Adipocyte (in vitro differentiated cells): ENCODE measurements at regions not wholly inside any gene's neighbourhood (a gene's known extent, or its start where the extent isn't known, plus 50 kb on each side); places are given as distances from the start of the nearest gene placed in this dataset.
"Not testable (repeated sequence)": the region's sequence is repeated elsewhere in the genome, so short reads cannot be mapped to it uniquely, and the experiment has no call there.

ENCODE experiments used
- DNase-seq: peaks from one replicate; pipeline ENCODE4 v3.0.0-alpha.2; 2015; ENCODE audit warnings: low read depth
- H3K27me3 ChIP-seq: replicated peaks from 2 replicates; pipeline ENCODE4 v1.7.0; 2013; ENCODE audit warnings: mild to moderate bottlenecking, low read length, moderate library complexity; ENCODE audit not compliant: control insufficient read depth, insufficient read depth
- H3K36me3 ChIP-seq: 2 replicates; pipeline ENCODE4 v1.7.0; 2013; ENCODE audit warnings: low read length, mild to moderate bottlenecking, moderate library complexity; ENCODE audit not compliant: control insufficient read depth, insufficient read depth, severe bottlenecking
- H3K4me1 ChIP-seq: 2 replicates; pipeline ENCODE4 v1.7.0; 2013; ENCODE audit warnings: mild to moderate bottlenecking, low read length, moderate library complexity; ENCODE audit not compliant: control insufficient read depth, insufficient read depth
- H3K4me3 ChIP-seq: 2 replicates; pipeline ENCODE4 v1.7.0; 2013; ENCODE audit warnings: mild to moderate bottlenecking, low read length, moderate library complexity
- H3K9ac ChIP-seq: 2 replicates; pipeline ENCODE4 v1.7.0; 2013; ENCODE audit warnings: mild to moderate bottlenecking, low read length, moderate library complexity
- H3K9me3 ChIP-seq: 2 replicates; pipeline ENCODE4 v1.7.0; 2013; ENCODE audit warnings: mild to moderate bottlenecking, low read length, moderate library complexity; ENCODE audit not compliant: control insufficient read depth

DNA sequence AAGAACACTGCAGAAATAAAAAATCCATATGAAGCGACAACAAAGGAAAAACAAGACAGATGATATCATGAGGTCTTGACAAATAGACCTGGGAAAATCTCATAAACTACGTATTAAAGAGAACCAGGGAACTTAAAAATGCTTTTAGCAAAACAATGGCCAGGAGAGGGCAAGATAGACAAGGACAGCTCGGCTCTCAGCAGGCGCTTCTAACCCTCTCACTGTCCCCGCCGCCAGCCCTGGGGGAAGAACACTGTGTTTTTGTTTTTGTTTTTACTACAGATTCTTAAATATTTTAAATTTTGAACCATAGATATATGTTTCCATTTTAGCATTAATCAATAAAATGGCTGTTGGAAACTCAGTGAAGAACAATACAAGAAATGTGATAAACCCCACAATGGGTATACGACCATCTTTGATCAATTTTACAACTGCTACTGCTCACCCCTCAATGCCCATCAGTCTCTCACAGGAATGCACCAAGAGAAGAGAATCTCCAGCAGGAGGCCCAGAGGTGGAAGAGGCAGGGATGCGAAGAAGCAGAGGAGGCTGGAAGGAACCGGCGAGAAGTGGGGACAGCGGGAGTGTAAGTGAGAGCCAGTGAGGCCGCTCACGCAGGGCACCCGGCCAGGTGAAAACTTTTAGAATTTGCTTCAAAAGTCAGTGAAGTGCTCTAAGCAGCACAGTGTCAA, 98.0 kb downstream of the CHRFAM7A start:
- H3K4me1 ChIP-seq, H3K27me3 ChIP-seq, DNase-seq, H3K4me3 ChIP-seq, H3K9ac ChIP-seq, H3K9me3 ChIP-seq, H3K36me3 ChIP-seq: not testable (repeated sequence)

DNA sequence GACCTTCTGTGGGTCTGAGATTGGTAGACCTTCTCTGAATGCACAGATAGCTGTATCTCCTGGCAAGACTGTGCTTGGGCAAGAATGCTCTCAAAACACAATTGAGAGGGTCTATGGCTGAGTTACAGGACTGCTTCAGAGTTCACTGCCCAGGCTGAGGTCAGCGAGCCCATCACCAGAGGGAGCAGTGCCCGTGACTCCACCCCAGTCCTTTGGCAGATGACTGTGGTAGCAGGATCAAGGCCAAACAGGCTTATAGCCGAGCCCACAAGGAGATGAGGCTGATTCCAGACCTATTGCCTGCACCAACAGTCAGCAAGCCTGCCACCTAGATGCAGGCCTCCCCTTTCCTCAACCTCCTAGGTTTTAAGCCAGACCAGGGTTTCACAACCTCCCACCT, 89.4 kb downstream of the CHRFAM7A start:
- not testable (repeated sequence) for H3K36me3 ChIP-seq, H3K9ac ChIP-seq, H3K4me1 ChIP-seq, H3K27me3 ChIP-seq, H3K9me3 ChIP-seq, DNase-seq, H3K4me3 ChIP-seq
